ENCODE measurements at regions not wholly inside any gene's neighbourhood (a gene's known extent, or its start where the extent isn't known, plus 50 kb on each side); places are given as distances from the start of the nearest gene placed in this dataset.

DNA sequence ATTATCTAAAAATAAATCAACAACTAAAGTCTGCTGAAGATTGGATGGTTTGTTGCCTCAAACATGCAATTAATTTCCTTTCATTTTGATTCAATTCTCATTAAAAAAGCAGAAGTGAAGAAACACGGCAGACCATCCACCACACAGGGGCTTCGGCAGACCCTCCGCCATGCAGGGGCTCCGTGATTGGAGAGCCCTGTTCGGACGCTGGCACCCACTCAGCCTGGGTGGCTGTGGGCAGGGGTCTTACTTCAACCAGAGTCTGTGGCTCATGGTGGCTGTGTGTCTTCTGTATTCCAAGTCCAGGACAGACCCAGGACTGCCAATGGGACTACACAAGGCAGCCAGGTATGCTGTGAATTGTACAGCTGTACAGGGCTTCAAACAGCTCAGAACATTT lies 86.9 kb upstream of the FRMD1 start:
- Histone ChIP-seq H3K27me3 (ENCODE audit: control insufficient read depth in 1 of 2, insufficient read depth in 1 of 2, low read length in 2 of 2) (peaks cover 0 to 19% of the 10 kb centered on the region in 2 experiments), H4K8ac (ENCODE audit: low read length) (no peak overlapping the region), H3K23ac (ENCODE audit: low read length in 2 of 2) (no peak overlapping the region), H3K4me2 (ENCODE audit: low read length, poor library complexity, severe bottlenecking) (no peak overlapping the region), H3K9me3 (ENCODE audit: control insufficient read depth, low read length) (peaks cover 3% of the 10 kb centered on the region), H3K14ac (ENCODE audit: low read length in 2 of 2) (no peak overlapping the region), H3K4me3 (ENCODE audit: insufficient read depth in 1 of 2, low read depth in 1 of 2, low read length in 2 of 2) (no peak overlapping the region), H2BK120ac (ENCODE audit: low read depth, low read length) (no peak overlapping the region), H2AFZ (ENCODE audit: low read depth, low read length) (no peak overlapping the region), H3K4ac (ENCODE audit: low read depth in 1 of 2, low read length in 2 of 2) (no peak overlapping the region), H3K18ac (ENCODE audit: low read depth in 1 of 2, low read length in 2 of 2) (no peak overlapping the region), H2BK12ac (ENCODE audit: low read length in 2 of 2) (no peak overlapping the region), H3K27ac (ENCODE audit: low read length, poor library complexity, severe bottlenecking) (no peak overlapping the region), H3K36me3 (ENCODE audit: control insufficient read depth in 1 of 2, insufficient read depth in 2 of 2, low read depth in 1 of 2, low read length in 2 of 2) (no peaks in the 10 kb centered on the region), H3K9ac (ENCODE audit: low read length) (no peak overlapping the region), H2BK5ac (ENCODE audit: low read depth, low read length, poor library complexity, severe bottlenecking) (no peak overlapping the region), H3K4me1 (ENCODE audit: control insufficient read depth, insufficient read depth, low read depth, low read length) (peaks cover 7% of the 10 kb centered on the region), H4K91ac (ENCODE audit: low read length) (no peak overlapping the region), H2BK15ac (ENCODE audit: low read depth, poor library complexity, severe bottlenecking) (no peak overlapping the region), H2AK5ac (ENCODE audit: low read length, severe bottlenecking) (no peak overlapping the region), H3K79me1 (replicated peaks; ENCODE audit: low read length, poor library complexity, severe bottlenecking) (no peaks in the 10 kb centered on the region)
- no peak for DNase-seq
- whole genome bisulfite sequencing = 98% methylated on average over 6 of the region's 6 CpGs

DNA sequence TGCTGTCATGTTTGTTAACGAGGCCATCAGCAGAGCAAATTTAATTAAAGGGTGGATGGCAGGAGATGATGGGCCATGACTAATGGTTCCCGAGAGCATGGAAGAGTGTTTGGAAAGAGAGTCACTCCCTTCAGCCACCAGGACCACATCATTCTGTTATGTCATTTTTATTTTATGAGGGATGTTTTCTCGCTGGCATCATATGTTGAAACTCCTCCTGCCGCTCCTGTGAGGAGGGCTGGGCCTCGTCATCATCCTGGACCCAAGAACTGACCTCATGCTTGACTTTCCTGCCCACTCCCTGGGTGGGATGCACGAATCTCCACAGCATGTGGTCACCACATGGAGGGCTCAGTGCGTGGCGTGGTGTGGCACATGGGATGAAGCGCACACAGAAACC lies 86.4 kb upstream of the FRMD1 start:
- Histone ChIP-seq H3K79me1 (replicated peaks; ENCODE audit: low read length, poor library complexity, severe bottlenecking) (no peaks in the 10 kb centered on the region), H3K36me3 (ENCODE audit: control insufficient read depth in 1 of 2, insufficient read depth in 2 of 2, low read depth in 1 of 2, low read length in 2 of 2) (no peaks in the 10 kb centered on the region), H2BK5ac (ENCODE audit: low read depth, low read length, poor library complexity, severe bottlenecking) (no peak overlapping the region), H2BK15ac (ENCODE audit: low read depth, poor library complexity, severe bottlenecking) (peak overlapping the region; percentile 56), H3K9me3 (ENCODE audit: control insufficient read depth, low read length) (peaks cover 2% of the 10 kb centered on the region), H2BK120ac (ENCODE audit: low read depth, low read length) (no peak overlapping the region), H3K23ac (ENCODE audit: low read length in 2 of 2) (no peak overlapping the region), H3K4me3 (ENCODE audit: insufficient read depth in 1 of 2, low read depth in 1 of 2, low read length in 2 of 2) (no peak overlapping the region), H2AK5ac (ENCODE audit: low read length, severe bottlenecking) (no peak overlapping the region), H3K27ac (ENCODE audit: low read length, poor library complexity, severe bottlenecking) (no peak overlapping the region), H3K4me2 (ENCODE audit: low read length, poor library complexity, severe bottlenecking) (no peak overlapping the region), H4K8ac (ENCODE audit: low read length) (no peak overlapping the region), H2AFZ (ENCODE audit: low read depth, low read length) (no peak overlapping the region), H3K27me3 (ENCODE audit: control insufficient read depth in 1 of 2, insufficient read depth in 1 of 2, low read length in 2 of 2) (peaks cover 0 to 15% of the 10 kb centered on the region in 2 experiments), H3K4ac (ENCODE audit: low read depth in 1 of 2, low read length in 2 of 2) (no peak overlapping the region), H4K91ac (ENCODE audit: low read length) (no peak overlapping the region), H3K4me1 (ENCODE audit: control insufficient read depth, insufficient read depth, low read depth, low read length) (peaks cover 7% of the 10 kb centered on the region), H3K18ac (ENCODE audit: low read depth in 1 of 2, low read length in 2 of 2) (peak overlapping the region in 1 of 2 experiments; percentile 37), H2BK12ac (ENCODE audit: low read length in 2 of 2) (no peak overlapping the region), H3K9ac (ENCODE audit: low read length) (no peak overlapping the region), H3K14ac (ENCODE audit: low read length in 2 of 2) (no peak overlapping the region)
- DNase-seq = no peak
- 48% methylated on average over 8 of the region's 9 CpGs for WGBS

DNA sequence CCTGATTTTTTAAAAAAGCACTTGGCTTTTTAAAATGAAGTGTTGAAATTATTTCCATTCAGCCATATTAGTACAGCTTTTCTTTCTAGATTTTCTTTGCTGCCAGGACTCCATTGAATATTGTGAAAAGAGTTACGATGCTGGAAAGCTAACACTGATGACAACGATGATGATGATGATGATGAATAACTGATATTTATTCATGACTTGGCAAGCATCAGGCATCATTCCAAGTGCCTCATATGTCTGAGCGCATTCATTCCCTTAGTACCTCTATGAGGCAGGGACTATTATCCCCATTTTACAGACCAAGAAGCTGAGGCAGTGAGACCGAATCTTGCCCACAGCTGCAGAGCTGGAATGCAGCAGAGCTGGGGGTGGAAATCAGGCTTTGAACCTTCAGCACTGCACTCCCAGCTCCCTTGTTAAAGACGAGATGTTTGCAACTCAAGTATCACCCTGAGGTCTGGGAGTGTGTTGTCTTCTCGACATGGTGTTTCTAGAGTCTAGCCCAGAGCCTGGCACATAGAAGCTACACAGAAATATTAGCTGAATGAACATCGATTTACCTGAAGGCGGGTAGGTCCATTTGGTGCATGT lies 85.5 kb upstream of the FRMD1 start:
- Histone ChIP-seq H3K23ac (ENCODE audit: low read length in 2 of 2) (no peak overlapping the region), H3K27me3 (ENCODE audit: control insufficient read depth in 1 of 2, insufficient read depth in 1 of 2, low read length in 2 of 2) (peaks cover 0 to 15% of the 10 kb centered on the region in 2 experiments), H2AFZ (ENCODE audit: low read depth, low read length) (no peak overlapping the region), H2AK5ac (ENCODE audit: low read length, severe bottlenecking) (no peak overlapping the region), H3K18ac (ENCODE audit: low read depth in 1 of 2, low read length in 2 of 2) (no peak overlapping the region), H2BK15ac (ENCODE audit: low read depth, poor library complexity, severe bottlenecking) (no peak overlapping the region), H3K36me3 (ENCODE audit: control insufficient read depth in 1 of 2, insufficient read depth in 2 of 2, low read depth in 1 of 2, low read length in 2 of 2) (no peaks in the 10 kb centered on the region), H3K4ac (ENCODE audit: low read depth in 1 of 2, low read length in 2 of 2) (no peak overlapping the region), H4K91ac (ENCODE audit: low read length) (no peak overlapping the region), H4K8ac (ENCODE audit: low read length) (peak overlapping the region; percentile 36), H3K9ac (ENCODE audit: low read length) (no peak overlapping the region), H2BK5ac (ENCODE audit: low read depth, low read length, poor library complexity, severe bottlenecking) (no peak overlapping the region), H3K4me1 (ENCODE audit: control insufficient read depth, insufficient read depth, low read depth, low read length) (peaks cover 7% of the 10 kb centered on the region), H2BK12ac (ENCODE audit: low read length in 2 of 2) (no peak overlapping the region), H3K4me2 (ENCODE audit: low read length, poor library complexity, severe bottlenecking) (no peak overlapping the region), H3K27ac (ENCODE audit: low read length, poor library complexity, severe bottlenecking) (no peak overlapping the region), H3K4me3 (ENCODE audit: insufficient read depth in 1 of 2, low read depth in 1 of 2, low read length in 2 of 2) (no peak overlapping the region), H3K9me3 (ENCODE audit: control insufficient read depth, low read length) (no peaks in the 10 kb centered on the region), H3K14ac (ENCODE audit: low read length in 2 of 2) (no peak overlapping the region), H2BK120ac (ENCODE audit: low read depth, low read length) (no peak overlapping the region), H3K79me1 (replicated peaks; ENCODE audit: low read length, poor library complexity, severe bottlenecking) (no peaks in the 10 kb centered on the region)
- 99% methylated on average over 8 of the region's 8 CpGs for WGBS
- no peak for DNase-seq

DNA sequence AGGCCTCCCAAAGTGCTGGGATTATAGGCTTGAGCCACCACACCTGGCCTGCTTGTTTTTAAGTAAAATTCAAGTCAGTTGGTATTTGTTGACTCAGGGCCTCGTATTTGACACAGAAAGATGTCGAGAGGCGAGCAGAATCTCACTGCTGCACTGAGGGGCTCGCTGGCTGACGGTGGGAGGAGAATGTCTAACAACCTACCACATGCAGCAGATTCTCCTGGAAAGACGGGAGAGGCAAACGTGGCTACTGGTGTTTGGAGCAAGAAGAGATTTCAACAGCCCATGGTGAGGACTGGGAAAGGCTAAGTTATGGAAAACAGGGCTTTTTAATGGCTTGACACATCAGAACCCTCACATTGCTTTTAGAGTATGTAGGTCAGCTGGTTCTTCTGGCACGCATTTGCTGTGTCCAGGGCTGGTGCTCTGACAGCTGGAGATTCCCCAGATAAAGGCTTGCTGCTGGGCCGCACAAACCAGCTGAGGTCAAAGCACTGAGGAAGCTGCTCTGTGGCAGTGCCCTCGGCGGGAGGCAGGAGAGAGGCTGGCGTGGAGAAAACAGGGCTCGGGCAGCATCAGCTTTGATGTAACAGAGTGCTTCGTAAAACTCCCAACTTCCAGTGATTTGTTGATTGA lies 84.2 kb upstream of the FRMD1 start:
- Histone ChIP-seq H3K79me1 (replicated peaks; ENCODE audit: low read length, poor library complexity, severe bottlenecking) (no peaks in the 10 kb centered on the region), H2BK5ac (ENCODE audit: low read depth, low read length, poor library complexity, severe bottlenecking) (no peak overlapping the region), H3K9ac (ENCODE audit: low read length) (no peak overlapping the region), H4K8ac (ENCODE audit: low read length) (no peak overlapping the region), H3K36me3 (ENCODE audit: control insufficient read depth in 1 of 2, insufficient read depth in 2 of 2, low read depth in 1 of 2, low read length in 2 of 2) (no peaks in the 10 kb centered on the region), H4K91ac (ENCODE audit: low read length) (no peak overlapping the region), H2BK12ac (ENCODE audit: low read length in 2 of 2) (peak overlapping the region in 1 of 2 experiments; percentile 83), H3K18ac (ENCODE audit: low read depth in 1 of 2, low read length in 2 of 2) (peak overlapping the region; percentile 11 to 67), H3K9me3 (ENCODE audit: control insufficient read depth, low read length) (no peaks in the 10 kb centered on the region), H3K14ac (ENCODE audit: low read length in 2 of 2) (no peak overlapping the region), H2BK120ac (ENCODE audit: low read depth, low read length) (no peak overlapping the region), H2BK15ac (ENCODE audit: low read depth, poor library complexity, severe bottlenecking) (no peak overlapping the region), H3K4me1 (ENCODE audit: control insufficient read depth, insufficient read depth, low read depth, low read length) (peaks cover 14% of the 10 kb centered on the region), H3K4me2 (ENCODE audit: low read length, poor library complexity, severe bottlenecking) (no peak overlapping the region), H2AK5ac (ENCODE audit: low read length, severe bottlenecking) (peak overlapping the region; percentile 49), H3K23ac (ENCODE audit: low read length in 2 of 2) (no peak overlapping the region), H3K4me3 (ENCODE audit: insufficient read depth in 1 of 2, low read depth in 1 of 2, low read length in 2 of 2) (no peak overlapping the region), H3K27ac (ENCODE audit: low read length, poor library complexity, severe bottlenecking) (no peak overlapping the region), H3K4ac (ENCODE audit: low read depth in 1 of 2, low read length in 2 of 2) (no peak overlapping the region), H3K27me3 (ENCODE audit: control insufficient read depth in 1 of 2, insufficient read depth in 1 of 2, low read length in 2 of 2) (peaks cover 0 to 11% of the 10 kb centered on the region in 2 experiments), H2AFZ (ENCODE audit: low read depth, low read length) (no peak overlapping the region)
- WGBS = 63% methylated on average over 14 of the region's 14 CpGs
- peak; percentile 89 for DNase-seq
